ENCODE measurements at regions not wholly inside any gene's neighbourhood (a gene's known extent, or its start where the extent isn't known, plus 50 kb on each side); places are given as distances from the start of the nearest gene placed in this dataset.

DNA sequence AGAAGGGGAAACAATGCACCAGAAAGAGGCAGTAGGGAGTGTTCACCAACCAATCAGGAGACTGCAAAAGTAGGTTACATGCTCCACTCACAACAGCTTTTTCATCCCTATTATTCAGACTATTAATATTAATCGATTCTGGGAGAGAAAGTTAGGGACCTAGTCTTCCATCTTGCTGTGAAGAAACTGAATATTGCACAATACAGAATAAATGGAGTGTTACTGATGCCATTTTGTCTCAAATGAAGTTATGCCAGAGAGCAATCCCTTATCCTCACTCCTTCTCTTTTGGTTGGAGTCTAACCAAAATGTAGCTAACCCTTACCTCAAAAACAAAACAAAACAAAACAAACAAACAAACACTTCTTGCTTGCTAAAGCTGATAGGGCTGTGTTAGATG lies 1120.9 kb upstream of the GYPC start:
- no peak for DNase-seq

GRCh38 chr2:125543968-125544514 lies 1111.9 kb upstream of the GYPC start:
- no peak for DNase-seq

DNA sequence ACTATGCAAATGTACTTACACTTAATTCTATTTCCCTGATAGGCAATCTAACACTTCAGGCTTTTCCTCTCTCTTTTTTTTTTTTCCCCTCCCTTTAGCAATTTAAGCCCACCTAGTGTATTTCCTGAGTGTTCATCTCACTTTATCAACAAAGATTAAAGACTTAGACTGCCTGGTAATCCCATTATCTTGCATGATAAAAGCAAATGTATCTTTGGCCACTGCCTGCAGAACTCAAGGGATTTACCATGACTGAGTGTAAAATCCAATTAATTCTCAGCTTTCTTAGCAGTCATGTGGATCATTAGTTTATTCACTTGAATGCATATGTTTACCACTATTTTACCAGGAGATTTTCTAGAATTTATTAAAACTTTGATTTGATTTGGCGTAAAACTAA lies 1102.2 kb upstream of the GYPC start:
- DNase-seq: no peak

DNA sequence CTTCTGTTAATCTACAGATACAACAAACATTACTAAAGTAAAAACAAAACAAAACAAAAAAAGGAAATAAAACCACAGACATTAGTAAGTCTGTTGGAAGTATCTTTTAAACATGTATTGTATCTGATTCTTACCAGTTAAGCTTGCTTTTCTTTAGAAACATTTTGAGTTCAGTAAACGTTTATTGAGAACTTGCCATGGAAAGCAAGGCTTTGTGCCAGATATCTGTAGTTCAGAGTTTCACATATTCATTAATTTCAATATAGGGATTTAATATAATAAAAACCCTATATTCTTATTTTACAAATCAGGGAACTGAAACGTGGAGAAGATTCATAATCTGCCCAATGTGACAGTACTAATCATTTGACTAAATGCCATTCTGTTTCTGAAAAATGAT lies 1101.0 kb upstream of the GYPC start:
- DNase-seq: no peak

DNA sequence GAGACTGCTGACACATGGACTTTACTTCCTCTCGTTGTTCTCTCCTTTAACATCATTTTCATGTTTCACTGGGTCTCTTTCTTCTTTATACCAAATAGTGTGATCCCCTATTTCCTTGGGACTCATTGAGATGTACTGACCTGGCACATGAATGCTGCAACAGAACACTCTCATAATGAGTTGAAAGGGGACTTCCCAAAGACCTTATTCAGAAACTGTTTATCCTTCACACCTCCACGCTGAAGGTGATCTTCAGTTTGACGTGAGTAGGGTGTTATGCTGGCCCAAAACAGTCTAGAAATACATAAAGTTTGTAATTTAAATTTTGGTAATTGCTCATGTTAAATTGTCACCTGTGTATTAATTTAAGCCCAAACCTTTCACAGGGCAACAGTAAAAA lies 1096.8 kb upstream of the GYPC start:
- DNase-seq: no peak

DNA sequence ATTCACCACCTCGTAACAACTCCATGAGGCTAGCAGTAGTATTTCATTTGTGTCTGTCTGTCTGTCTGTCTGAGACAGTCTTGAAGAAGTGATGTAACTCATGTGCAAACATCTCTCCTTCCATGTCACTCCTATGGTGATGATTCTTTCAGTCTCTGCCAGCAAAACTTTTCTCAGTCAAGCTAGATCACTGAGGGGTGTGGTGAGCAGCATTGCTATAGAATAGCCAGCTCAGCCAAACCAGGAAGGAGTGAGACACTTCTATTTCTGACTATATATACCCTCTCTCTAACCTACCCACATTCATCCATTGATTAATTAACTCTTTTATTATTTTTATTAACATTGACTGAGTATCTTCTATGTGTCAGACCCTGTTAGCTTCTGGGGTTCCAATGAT lies 1095.1 kb upstream of the GYPC start:
- DNase-seq: no peak

GRCh38 chr2:125561302-125561701 lies 1094.7 kb upstream of the GYPC start:
- no peak for DNase-seq

GRCh38 chr2:125562924-125563323 lies 1093.0 kb upstream of the GYPC start:
- DNase-seq: no peak

- no peak for DNase-seq
Observed at GRCh38 chr2:125564471-125564870, 1091.5 kb upstream of the GYPC start.

GRCh38 chr2:125566422-125566821 lies 1089.5 kb upstream of the GYPC start:
- no peak for DNase-seq

- no peak for DNase-seq
Observed at GRCh38 chr2:125567100-125567499, 1088.9 kb upstream of the GYPC start.

DNA sequence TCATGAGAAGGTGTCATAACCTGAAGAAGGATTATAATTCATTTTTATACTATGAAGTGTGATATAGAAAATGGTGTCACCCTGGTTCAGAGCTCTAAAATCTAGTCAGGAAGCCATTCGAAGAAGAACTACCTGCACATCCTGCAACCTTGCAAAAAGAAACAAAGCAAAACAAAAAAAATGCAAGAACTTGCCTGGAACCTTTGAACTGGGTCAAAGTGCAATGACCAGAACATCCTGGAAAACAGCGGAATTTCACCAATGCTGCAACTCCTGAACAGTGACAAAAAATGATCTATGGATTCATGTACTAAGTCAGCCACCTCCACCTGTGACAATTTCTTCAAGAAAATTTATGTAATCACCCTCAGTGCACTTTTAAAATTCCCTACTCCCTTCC lies 1083.3 kb upstream of the GYPC start:
- no peak for DNase-seq

DNA sequence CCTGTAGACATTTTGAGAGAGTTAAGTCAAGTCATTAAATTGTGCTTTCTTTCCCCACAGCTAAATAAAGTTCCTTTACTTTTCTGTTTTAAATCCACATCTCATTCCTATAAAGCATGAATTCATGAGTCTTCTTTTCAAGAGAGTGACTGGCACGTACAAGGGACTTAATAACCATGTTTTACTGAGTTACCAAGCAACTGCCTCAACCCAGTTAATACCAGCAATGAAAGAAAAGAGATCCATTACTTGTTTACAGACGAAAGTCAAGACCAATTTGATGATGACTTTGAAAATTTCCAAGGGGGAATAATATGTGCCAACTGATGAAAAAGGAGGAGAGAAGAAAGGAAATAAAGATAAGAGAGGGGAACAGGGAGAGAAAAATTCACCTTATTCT lies 1082.5 kb upstream of the GYPC start:
- no peak for DNase-seq

DNA sequence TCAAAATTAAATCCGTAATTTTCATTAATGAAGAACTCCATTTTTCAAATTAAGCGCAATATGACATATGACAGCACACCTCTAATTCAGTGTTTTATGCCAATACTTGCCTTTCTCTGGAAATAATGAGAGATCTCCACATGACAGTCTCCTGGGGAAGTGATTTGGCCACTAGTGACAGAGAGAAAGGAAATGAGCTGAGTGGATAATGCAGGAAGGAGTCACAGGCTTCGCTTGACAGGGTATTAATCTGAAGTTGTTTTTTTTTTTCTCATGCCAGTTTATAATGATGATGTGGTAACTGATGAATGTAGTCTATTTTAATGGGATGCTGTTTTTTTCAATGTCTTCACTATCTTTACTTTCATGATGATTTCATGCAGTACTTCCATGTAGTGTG lies 1079.4 kb upstream of the GYPC start:
- DNase-seq: no peak

- DNase-seq: no peak
Observed at GRCh38 chr2:125581557-125581956, 1074.4 kb upstream of the GYPC start.

- no peak for DNase-seq
Observed at GRCh38 chr2:125582516-125582915, 1073.4 kb upstream of the GYPC start.

DNA sequence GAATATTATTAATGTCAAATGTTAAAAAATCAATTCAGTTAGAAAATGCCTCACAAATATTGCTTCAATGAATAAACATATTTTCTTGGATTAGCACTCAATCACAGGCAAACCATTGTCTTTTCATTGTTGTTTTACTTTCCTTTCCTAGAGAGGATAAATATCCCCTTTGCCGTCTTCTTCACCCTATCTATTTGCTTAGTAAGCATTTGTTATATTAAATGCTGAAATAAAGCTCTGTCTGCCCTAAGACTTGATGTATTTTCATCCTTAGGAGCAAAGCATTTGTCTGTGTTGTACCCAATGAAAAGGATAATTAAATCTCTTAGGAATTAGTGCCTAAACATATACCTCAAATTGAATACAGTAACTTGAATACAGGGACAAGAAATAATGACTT lies 1071.2 kb upstream of the GYPC start:
- DNase-seq: no peak

DNA sequence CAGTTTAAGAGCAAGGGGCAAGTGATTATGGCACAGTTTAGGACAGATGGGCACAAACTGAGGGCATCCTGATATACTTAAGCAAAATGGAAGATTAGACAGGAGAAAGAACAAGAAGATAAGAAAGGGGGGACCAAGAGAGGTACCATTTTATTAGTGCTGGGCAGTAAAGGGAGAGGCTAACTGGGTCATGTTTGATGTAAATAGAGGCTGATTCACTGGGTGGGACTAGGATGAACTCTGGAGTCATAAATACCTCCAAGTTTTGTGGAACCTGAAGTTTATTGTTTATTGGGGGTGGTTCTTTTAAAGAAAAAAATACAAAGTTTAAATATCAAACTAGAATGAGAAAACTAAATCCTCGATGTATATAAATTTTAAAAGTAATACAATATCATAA lies 1067.2 kb upstream of the GYPC start:
- DNase-seq: no peak

- no peak for DNase-seq
Observed at GRCh38 chr2:125591954-125592353, 1064.0 kb upstream of the GYPC start.

DNA sequence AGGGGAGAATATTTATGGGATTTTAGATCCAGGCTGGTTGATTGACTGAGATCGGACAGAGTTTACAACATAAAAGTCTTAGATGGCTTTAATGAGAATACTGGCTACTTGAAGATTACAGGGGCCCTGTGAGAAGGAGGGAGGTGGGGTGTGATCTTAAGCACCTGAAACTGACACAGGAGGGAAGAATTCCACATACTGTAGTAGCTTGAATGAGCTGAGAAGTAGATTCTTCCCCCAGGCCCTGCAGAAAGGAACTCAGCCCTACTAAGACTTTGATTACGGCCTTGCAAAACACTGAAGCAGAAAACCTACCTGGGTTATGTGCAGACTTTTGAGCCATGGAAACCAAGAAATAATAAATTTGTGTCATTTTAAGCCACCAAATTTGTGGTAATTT lies 1062.9 kb upstream of the GYPC start:
- no peak for DNase-seq

DNA sequence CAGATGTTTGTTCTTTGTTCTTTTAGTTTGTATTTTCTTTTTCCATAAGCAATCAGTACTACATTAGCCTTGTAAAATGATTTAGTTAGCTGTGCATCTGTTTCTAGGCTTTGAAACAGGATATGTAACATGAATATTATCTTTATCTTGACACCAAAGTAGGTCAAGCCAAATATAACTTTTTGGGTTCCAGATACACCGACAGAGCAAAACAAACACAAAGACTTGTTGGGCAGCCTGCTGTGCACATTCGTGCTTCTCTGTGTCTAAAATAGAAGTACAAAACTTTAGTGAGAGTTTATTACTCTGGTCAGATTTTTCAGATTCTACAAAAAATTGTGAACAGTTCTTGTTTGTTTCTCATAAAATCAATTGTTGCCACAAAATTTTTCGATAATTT lies 1059.3 kb upstream of the GYPC start:
- no peak for DNase-seq

- DNase-seq: no peak
Observed at GRCh38 chr2:125615438-125615837, 1040.5 kb upstream of the GYPC start.

DNA sequence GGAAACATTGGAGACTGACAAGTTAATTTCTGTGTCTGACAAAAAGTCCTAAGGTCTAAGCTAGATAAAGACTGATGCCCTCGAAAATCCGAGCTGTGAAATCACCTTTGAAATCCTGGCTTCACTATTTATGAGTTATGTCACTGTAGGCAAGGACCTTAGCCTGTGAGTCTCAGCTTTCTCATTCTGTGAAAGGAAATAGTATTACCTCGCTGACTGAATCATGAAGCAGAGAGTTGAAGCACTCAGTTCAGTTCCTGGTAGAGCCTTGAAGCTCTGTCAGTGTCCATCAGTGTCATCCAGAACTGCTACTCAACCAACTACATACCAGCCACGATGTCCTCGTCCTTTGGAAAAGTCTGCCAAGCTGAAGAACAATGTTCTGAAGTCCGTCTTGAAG lies 1025.6 kb upstream of the GYPC start:
- no peak for DNase-seq

- DNase-seq: no peak
Observed at GRCh38 chr2:125634662-125635061, 1021.3 kb upstream of the GYPC start.

- no peak for DNase-seq
Observed at GRCh38 chr2:125638345-125638744, 1017.6 kb upstream of the GYPC start.

DNA sequence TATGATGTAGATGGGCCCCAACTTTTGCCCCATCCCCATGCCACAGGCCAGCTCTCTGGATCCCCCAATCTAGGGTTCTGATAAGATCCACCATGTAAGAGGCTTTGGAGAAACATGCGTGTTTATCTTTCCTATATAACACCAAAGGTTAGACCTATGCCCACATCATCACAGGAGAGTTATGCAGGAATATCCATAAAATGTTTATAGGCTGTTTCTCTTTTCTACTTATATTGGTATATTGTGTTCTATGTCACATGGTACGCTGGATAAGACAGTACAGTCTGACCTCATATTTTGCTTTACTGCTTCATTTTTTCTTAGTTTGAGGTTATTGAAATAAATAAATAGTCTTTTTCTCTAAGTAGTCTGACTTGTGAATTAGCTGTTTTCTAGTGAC lies 1013.9 kb upstream of the GYPC start:
- no peak for DNase-seq

Measured in activated naive CD4-positive, alpha-beta T cell treated with anti-CD3 and anti-CD28 coated beads, Interleukin-2, amount 50 U/mL, for 16 hours (primary cell).